GM12874 (cell line): ENCODE measurements at regions not wholly inside any gene's neighbourhood (a gene's known extent, or its start where the extent isn't known, plus 50 kb on each side); places are given as distances from the start of the nearest gene placed in this dataset.

ENCODE experiments used
- TF ChIP-seq, protein P1 (sequence below): IDR thresholded peaks from 2 replicates; pipeline ENCODE4 v1.5.1; 2011; ENCODE audit warnings: low read depth, mild to moderate bottlenecking, control low read depth, low read length, moderate library complexity; ENCODE audit not compliant: insufficient read depth

DNA sequence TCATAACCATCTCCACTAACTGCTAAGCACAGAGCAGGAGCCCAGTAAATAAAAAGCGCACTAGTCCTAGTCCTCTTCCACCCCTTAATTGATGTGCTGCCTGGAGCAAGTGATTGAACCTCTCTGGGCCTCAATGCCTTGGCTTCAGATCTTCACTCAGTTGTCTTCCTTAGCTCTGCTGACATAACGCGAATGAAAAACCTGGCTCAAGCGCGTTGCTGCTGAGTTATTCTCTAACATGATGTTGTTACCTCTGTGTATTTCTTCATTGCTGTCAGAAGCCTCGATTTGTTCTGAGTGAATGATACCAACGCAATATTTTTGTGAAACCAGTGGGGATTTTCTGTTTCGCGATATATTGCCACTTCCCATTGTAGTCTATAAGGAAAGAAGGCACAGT is 185.1 kb upstream of the CCND2 start:
- TF ChIP-seq, protein P1, sequence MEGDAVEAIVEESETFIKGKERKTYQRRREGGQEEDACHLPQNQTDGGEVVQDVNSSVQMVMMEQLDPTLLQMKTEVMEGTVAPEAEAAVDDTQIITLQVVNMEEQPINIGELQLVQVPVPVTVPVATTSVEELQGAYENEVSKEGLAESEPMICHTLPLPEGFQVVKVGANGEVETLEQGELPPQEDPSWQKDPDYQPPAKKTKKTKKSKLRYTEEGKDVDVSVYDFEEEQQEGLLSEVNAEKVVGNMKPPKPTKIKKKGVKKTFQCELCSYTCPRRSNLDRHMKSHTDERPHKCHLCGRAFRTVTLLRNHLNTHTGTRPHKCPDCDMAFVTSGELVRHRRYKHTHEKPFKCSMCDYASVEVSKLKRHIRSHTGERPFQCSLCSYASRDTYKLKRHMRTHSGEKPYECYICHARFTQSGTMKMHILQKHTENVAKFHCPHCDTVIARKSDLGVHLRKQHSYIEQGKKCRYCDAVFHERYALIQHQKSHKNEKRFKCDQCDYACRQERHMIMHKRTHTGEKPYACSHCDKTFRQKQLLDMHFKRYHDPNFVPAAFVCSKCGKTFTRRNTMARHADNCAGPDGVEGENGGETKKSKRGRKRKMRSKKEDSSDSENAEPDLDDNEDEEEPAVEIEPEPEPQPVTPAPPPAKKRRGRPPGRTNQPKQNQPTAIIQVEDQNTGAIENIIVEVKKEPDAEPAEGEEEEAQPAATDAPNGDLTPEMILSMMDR = no peak

DNA sequence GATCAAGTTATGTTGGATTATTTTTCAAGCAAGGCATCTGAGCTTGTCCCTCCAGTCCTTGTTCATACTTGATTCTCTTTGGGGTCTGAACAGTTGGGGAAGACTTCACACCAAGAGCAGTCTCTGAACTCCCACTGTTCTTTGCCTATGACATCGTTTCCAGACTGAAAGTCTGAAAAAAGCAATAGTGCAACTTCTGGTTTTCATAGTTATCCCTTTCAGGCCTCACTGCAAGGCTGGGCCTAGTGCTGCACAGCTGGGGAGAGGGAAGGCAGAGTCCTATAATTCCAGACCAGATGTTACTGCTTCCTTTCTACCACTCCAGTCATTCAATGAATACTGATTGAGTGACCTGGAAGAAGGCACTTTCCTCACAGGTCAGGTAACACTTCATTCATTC is 187.1 kb upstream of the CCND2 start:
- TF ChIP-seq, protein P1 = no peak

DNA sequence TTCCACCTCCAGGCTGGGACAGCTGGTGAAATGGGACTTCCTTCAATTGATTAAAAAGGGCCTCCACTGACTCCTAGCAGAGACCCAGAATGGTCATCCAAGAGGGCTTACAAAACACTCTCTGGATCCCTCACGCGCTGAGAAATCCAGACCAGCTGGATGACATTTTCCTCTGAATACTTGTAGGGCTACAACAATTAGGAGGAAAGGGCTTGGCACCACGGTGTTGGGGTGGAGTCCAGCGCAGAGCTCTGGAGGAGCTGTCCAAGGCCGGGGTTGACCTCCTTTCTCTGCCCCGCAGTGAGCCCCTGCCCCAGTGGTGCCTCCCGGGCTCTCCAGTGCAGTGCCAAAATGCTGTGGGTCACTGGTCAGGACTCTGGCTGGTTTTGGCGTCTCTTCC is 189.0 kb upstream of the CCND2 start:
- TF ChIP-seq, protein P1 = no peak

DNA sequence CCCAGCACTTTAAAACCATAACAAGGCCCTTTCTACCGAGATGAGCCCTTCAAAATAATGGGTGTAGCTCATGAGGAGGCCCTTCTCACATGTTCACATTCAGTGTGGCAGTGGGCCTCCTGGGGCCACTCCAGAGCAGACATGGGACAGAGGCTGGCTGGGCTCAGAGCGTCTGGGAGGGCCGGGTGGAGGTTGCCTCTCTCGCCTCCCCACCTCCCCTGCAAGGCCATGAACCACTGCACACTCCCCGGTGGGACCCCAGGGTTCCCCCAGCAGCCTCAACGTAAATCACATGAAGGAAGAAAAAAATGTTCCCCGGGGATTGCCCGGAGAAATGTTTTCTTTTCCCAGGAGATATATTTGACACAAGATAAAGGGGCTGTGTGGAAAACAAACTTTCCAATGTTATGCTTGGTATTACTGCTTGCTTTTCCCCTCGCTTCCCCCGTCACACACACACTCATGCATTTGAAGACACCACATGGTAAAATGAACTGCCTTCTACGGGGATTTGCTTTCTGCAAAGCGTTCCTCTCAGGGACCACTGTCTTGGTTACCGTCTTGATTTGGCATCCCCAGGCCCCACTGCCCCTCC is 190.7 kb upstream of the CCND2 start:
- TF ChIP-seq, protein P1 = no peak

DNA sequence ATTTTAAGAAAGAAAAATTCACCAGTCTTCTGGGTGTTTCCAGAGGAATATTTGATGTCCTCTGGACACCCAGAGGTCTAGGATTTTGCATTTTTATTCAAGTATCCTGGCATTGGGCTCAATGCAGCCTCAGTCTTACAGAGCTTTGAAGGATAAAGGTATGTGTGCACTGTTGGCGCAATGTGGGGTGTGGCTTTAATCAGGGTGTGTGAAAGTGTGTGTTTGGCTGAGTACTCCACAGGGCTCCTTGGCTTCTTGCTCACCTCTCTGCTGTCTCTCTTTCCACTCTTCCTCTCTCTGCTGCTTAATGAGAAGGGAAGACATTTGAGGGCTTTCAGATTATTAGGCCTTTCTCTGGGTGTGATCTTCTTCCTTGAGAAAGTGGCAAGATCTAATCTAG is 193.3 kb upstream of the CCND2 start:
- TF ChIP-seq, protein P1 = no peak

DNA sequence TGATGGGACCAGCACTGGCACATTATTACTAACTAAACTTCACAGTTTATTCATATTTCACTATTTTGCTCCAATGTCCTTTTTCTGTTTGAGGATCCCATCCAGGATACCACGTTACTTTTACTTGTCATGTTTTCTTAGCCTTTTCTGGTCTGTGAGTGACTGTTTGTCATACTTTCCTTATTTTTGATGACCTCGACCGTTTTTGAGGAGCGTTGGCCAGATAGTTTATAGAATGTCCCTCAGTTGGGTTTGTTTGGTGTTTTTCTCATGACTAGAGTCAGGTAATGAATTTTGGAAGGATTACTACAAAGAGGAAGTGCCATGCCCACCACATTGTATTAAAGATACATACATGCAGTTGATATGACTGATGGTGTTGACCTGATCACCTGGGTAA is 199.4 kb upstream of the CCND2 start:
- TF ChIP-seq, protein P1 = no peak

DNA sequence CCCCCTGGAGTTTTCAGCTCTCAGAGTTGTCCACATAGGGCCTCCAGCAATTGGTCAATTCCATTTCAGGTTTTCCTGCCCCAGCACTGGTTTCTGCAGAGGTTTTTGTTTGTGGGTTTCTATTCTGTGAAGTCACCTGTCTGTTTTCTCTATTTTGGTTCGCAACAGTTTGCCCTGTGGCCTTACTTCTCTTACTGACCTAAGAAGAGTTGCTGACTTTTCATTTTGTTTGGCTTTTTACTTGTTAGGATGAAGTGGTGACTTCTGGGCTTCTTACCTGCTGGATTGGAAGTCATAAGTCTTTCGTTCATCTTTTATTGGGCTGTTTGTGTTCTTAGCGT is 196.4 kb upstream of the PARP11 start:
- TF ChIP-seq, protein P1 = no peak
